Epithelial cell of esophagus (primary cell): ENCODE measurements at regions not wholly inside any gene's neighbourhood (a gene's known extent, or its start where the extent isn't known, plus 50 kb on each side); places are given as distances from the start of the nearest gene placed in this dataset.

Source experiments
- DNase-seq: peaks from one replicate; pipeline ENCODE4 v3.0.0; 2010; ENCODE audit warnings: low read depth
- H3K4me3 ChIP-seq: 2 replicates; pipeline ENCODE4 v1.5.1; 2011; ENCODE audit warnings: mild to moderate bottlenecking, low read length, control low read depth
- CTCF ChIP-seq: IDR thresholded peaks from 2 replicates; pipeline ENCODE4 v1.5.1; 2011; ENCODE audit warnings: low read depth, mild to moderate bottlenecking, low read length, control low read depth, inconsistent platforms; ENCODE audit not compliant: insufficient read depth; ENCODE audit errors: missing control alignments

DNA sequence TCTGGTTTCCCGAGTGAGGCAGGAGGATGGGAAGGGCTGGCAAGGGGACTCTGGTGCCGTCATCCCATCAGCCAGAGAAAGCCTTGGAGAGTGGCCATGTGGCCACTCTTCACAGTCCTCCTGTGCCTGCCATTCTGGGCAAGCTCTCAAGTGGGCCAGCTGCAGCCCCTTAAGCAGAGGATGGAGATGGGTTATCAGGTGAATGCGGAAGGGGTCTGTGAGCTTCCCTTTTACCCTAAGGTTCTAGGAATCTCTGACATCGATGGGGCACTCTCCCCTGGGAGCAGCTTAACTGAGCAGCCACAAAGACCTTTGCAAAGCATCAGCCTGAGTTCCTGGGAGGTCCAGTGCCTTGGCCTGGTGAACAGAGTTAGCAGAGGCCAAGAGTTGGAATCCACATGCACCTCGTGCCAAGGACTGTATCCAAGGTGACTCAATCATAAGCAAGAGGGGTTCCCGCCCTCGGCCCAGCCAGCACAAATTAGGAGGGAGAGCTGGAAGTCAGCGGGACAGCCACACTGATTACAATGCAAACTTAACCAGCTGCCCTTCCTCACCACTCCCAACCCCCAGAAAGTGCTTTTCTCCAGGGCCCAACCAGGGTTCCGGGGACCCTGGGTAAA is 193.6 kb downstream of the BUD13 start:
- no peak overlapping the region for H3K4me3 ChIP-seq
- DNase-seq = no peak
- no peak for TF ChIP-seq CTCF

DNA sequence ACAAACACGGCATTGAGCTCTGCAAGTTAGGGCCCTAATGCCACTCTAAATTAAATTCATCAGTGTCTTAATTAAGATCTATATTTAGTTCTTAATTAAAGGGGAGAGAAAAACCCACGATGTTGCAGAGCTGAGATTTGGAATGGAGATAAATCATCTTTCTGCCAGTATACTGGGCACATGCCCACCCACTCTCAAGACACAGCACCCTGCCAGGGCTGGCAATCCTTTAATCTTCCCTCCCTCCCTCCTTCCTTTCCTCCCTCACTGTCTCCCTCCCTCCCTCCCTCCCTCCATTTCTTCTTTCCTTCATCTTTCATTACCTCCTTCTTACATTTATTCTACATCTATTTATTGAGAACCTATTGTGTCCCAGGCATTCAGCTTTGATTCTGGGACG is 194.8 kb downstream of the BUD13 start:
- TF ChIP-seq CTCF = no peak
- H3K4me3 ChIP-seq = no peak overlapping the region
- DNase-seq = no peak

DNA sequence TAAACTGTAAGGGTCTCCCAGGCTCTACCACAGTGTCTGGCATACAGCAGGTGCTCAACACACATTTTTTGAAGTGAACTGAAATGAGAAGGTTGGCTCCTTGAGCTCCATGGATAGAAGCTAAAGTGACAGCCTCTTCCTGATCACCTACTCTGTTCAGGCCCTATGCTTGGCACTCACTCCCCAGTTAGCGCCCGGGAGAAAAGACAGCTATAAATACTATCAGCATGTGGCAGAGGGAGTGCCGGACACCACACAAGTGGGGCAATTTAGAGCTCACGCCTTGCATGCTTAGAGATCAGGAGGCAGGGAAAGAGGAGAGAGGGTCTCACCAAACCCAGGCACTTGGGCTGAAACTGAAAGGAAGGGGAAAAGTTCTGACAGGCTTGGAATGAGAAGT is 195.5 kb downstream of the BUD13 start:
- no peak for DNase-seq
- no peak overlapping the region for H3K4me3 ChIP-seq
- no peak for TF ChIP-seq CTCF

GRCh38 chr11:116576526-116576925 is 196.3 kb downstream of the BUD13 start:
- TF ChIP-seq CTCF = no peak
- H3K4me3 ChIP-seq = no peak overlapping the region
- DNase-seq = peak; percentile 36

DNA sequence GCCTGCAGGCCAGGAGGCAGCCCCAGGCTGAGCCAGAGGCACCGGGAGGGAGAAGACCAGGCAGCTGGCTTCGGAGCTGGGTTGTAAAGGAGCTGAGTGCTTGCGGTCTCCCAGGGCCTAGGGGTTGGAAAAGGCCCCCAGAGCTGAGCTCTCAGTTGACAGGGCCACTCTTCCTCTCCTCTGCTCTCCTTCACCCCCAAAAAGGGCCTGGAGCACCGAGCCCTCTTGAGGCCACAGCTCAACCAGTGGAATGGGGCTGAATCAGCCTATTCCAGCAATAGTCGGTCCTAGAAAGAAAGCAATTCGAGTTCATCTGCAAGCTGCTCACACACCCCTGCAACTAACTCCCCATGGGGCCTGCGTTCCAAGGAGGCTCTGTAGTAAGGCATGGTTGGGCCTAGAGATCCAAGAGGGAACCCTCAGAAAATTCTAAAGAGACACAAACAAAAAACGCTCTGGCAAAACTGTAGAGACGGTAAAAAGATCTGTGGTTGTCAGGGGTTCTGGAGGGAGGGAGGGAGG is 205.0 kb downstream of the BUD13 start:
- no peak for DNase-seq
- TF ChIP-seq CTCF = no peak
- H3K4me3 ChIP-seq = no peak overlapping the region

DNA sequence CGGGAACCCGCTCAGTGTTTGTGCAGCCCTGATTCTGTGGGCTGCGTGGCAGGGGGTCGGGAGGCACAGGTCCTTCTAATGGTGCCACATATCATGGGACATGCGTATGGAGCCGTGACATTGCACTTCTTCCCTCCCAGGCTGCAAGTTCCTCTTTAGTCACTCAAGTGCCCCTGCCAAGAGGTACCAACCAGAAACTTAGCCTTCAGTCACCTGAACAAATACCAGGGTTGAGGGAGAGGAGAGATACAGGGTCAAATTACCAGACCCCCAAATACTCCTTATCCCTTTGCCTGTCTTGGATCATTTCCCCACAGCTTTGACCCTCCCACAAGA is 209.1 kb downstream of the BUD13 start:
- TF ChIP-seq CTCF = no peak
- DNase-seq = no peak
- H3K4me3 ChIP-seq = no peak overlapping the region

DNA sequence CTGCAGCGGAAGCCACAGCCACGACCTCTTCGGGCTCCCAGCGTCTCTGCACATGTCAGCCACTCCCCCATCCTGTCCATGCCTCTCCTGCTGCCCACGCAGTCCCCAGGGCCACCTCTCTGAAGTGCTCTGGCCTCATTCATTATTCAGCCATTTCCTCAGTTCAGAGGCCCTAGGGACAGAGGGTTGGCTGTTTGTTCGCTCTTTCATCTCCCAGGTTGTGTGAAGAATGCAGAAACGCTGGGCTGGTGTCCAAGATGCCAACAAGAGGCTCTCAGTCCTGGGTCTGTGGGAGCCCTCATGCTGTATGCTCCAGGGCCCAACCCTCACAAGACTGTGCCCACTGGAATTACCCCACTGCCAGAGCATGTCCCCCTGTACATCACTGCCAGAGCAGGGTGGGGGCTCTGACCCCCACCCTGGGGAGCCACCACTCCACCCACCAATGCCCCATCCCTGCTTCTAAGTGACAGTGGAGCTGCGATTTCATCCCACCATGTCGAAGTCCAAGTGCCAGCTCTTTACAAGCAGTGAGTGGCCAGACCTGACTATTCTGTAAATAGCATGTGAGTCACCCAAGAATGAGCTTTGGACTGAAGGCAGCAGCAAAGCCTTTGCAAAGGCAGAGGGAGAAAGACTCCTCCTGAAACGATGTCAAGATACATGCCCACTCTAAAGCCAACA is 209.6 kb downstream of the BUD13 start:
- DNase-seq = no peak
- no peak overlapping the region for H3K4me3 ChIP-seq
- TF ChIP-seq CTCF = no peak
